ENCODE measurements at regions not wholly inside any gene's neighbourhood (a gene's known extent, or its start where the extent isn't known, plus 50 kb on each side); places are given as distances from the start of the nearest gene placed in this dataset.

GRCh38 chr2:38450509-38450908 is 73.4 kb upstream of the ATL2 start:
- no peak for DNase-seq (ENCODE audit: low read depth)
- no peak for TF ChIP-seq CTCF (conservative IDR thresholded peaks at IDR 0.05; ENCODE audit: low read depth, low read length)

GRCh38 chr2:38448692-38449410 is 71.8 kb upstream of the ATL2 start:
- no peak for TF ChIP-seq CTCF (conservative IDR thresholded peaks at IDR 0.05; ENCODE audit: low read depth, low read length)
- H3K4me3 ChIP-seq (ENCODE audit: low read length) = no peak overlapping the region
- DNase-seq (ENCODE audit: low read depth) = no peak

More at GRCh38 chr2:38450509-38450908, 73.4 kb upstream of the ATL2 start:
- H3K4me3 ChIP-seq (ENCODE audit: low read length) = no peak overlapping the region

GRCh38 chr2:38446906-38447561 is 70.0 kb upstream of the ATL2 start:
- TF ChIP-seq CTCF (conservative IDR thresholded peaks at IDR 0.05; ENCODE audit: low read depth, low read length) = no peak
- no peak overlapping the region for H3K4me3 ChIP-seq (ENCODE audit: low read length)
- DNase-seq (ENCODE audit: low read depth) = no peak

- peak; percentile 25 for TF ChIP-seq CTCF (conservative IDR thresholded peaks at IDR 0.05; ENCODE audit: low read depth, low read length)
- no peak for DNase-seq (ENCODE audit: low read depth)
- no peak overlapping the region for H3K4me3 ChIP-seq (ENCODE audit: low read length)
Observed at GRCh38 chr2:38446418-38446817, 69.3 kb upstream of the ATL2 start.

- DNase-seq (ENCODE audit: low read depth) = no peak
- TF ChIP-seq CTCF (conservative IDR thresholded peaks at IDR 0.05; ENCODE audit: low read depth, low read length) = no peak
Observed at GRCh38 chr2:38444247-38444646, 67.2 kb upstream of the ATL2 start.

GRCh38 chr2:38442643-38443541 is 65.8 kb upstream of the ATL2 start:
- no peak for TF ChIP-seq CTCF (conservative IDR thresholded peaks at IDR 0.05; ENCODE audit: low read depth, low read length)
- no peak for DNase-seq (ENCODE audit: low read depth)
- no peak overlapping the region for H3K4me3 ChIP-seq (ENCODE audit: low read length)

More at GRCh38 chr2:38444247-38444646, 67.2 kb upstream of the ATL2 start:
- H3K4me3 ChIP-seq (ENCODE audit: low read length) = no peak overlapping the region

Data from retinal pigment epithelial cell (primary cell).